Hepatocyte (in vitro differentiated cells): ENCODE measurements at regions not wholly inside any gene's neighbourhood (a gene's known extent, or its start where the extent isn't known, plus 50 kb on each side); places are given as distances from the start of the nearest gene placed in this dataset.

Experiments used
- EZH2 ChIP-seq: fragments of 200-600 bp; sonication (generic); IDR thresholded peaks from 2 replicates; pipeline ENCODE4 v1.6.1; 2016; ENCODE audit warnings: antibody characterized with exemption, mild to moderate bottlenecking, borderline replicate concordance
- EZH2phosphoT487 ChIP-seq: fragments of 200-600 bp; sonication (generic); IDR thresholded peaks from one replicate; pipeline ENCODE4 v1.6.1; 2018; ENCODE audit warnings: antibody characterized with exemption, mild to moderate bottlenecking, low read depth, moderate library complexity; ENCODE audit not compliant: unreplicated experiment, severe bottlenecking
- TF ChIP-seq, protein P1 (sequence below): fragments of 200-600 bp; sonication (generic); IDR thresholded peaks from 2 replicates; pipeline ENCODE4 v1.5.1; 2016; ENCODE audit warnings: antibody characterized with exemption, mild to moderate bottlenecking; ENCODE audit not compliant: poor library complexity

- TF ChIP-seq, protein P1, sequence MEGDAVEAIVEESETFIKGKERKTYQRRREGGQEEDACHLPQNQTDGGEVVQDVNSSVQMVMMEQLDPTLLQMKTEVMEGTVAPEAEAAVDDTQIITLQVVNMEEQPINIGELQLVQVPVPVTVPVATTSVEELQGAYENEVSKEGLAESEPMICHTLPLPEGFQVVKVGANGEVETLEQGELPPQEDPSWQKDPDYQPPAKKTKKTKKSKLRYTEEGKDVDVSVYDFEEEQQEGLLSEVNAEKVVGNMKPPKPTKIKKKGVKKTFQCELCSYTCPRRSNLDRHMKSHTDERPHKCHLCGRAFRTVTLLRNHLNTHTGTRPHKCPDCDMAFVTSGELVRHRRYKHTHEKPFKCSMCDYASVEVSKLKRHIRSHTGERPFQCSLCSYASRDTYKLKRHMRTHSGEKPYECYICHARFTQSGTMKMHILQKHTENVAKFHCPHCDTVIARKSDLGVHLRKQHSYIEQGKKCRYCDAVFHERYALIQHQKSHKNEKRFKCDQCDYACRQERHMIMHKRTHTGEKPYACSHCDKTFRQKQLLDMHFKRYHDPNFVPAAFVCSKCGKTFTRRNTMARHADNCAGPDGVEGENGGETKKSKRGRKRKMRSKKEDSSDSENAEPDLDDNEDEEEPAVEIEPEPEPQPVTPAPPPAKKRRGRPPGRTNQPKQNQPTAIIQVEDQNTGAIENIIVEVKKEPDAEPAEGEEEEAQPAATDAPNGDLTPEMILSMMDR: no peak
- TF ChIP-seq EZH2phosphoT487 (no peak), EZH2 (no peak)
These were observed 191.0 kb downstream of the IRX2 start for GRCh38 chr5:2560435-2560834.
